AG04450 (cell line): ENCODE measurements at regions not wholly inside any gene's neighbourhood (a gene's known extent, or its start where the extent isn't known, plus 50 kb on each side); places are given as distances from the start of the nearest gene placed in this dataset.
A peak's percentile ranks its signal among the peaks of the same experiment; 100 is the strongest.

Experiments used
- CTCF ChIA-PET: fragments of 300-600, 350-600 bp; formaldehyde crosslinking; extraction: SDS; loops from one replicate; lab custom pipeline; 2022; ENCODE audit warnings: antibody characterized with exemption, inconsistent platforms; lab: Charles Lee
- POLR2A ChIA-PET: fragments of 350-600 bp; formaldehyde crosslinking; extraction: SDS; loops from one replicate; lab custom pipeline; 2021; ENCODE audit warnings: antibody characterized with exemption, inconsistent platforms; lab: Yijun Ruan, JAX
- DNase-seq: peaks from one replicate; pipeline ENCODE4 v3.0.0-alpha.2; 2011; ENCODE audit warnings: low read depth, low spot score
- H3K27ac ChIP-seq: one replicate; pipeline ENCODE4 v1.5.1; 2012; ENCODE audit warnings: low read depth, low read length, control low read depth
- H3K27me3 ChIP-seq: one replicate; pipeline ENCODE4 v1.6.0; 2012; ENCODE audit warnings: low read length; ENCODE audit not compliant: control insufficient read depth, insufficient read depth
- H3K4me3 ChIP-seq: 2 replicates; pipeline ENCODE4 v1.5.1; 2011; ENCODE audit warnings: mild to moderate bottlenecking, low read depth, low read length, control low read depth
- H3K9me3 ChIP-seq: 2 replicates; pipeline ENCODE4 v1.5.1; 2012; ENCODE audit warnings: low read length; ENCODE audit not compliant: control insufficient read depth, insufficient read depth
- TF ChIP-seq, protein P1 (sequence below): IDR thresholded peaks from 2 replicates; pipeline ENCODE4 v1.5.1; 2011; ENCODE audit warnings: low read depth, low read length, control low read depth, inconsistent platforms

DNA sequence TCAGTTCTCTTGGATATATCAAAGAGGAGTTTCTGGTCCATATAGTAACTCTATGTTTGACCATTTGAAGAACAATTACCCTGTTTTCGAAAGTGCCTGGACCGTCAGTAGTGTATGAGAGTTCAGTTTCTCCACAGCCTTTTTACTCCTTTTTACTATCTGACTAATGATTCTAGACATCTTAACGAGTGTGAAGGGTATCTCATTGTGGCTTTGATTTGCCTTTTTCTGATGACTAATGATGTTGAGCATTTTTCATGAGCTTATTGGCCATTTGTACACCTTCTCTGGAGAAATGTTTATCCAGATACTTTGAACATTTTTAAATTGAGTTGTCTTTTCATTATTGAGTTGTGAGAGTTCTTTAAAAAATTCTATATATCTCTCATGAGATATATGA lies 114.9 kb upstream of the ATXN1 start:
- DNase-seq, result no peak
- ChIA-PET POLR2A (no interaction called here), CTCF (no interaction called here)
- Histone ChIP-seq H3K9me3 (no peaks in the 10 kb centered on the region), H3K27ac (no peak overlapping the region), H3K4me3 (no peak overlapping the region), H3K27me3 (no peaks in the 10 kb centered on the region)
- TF ChIP-seq, protein P1, sequence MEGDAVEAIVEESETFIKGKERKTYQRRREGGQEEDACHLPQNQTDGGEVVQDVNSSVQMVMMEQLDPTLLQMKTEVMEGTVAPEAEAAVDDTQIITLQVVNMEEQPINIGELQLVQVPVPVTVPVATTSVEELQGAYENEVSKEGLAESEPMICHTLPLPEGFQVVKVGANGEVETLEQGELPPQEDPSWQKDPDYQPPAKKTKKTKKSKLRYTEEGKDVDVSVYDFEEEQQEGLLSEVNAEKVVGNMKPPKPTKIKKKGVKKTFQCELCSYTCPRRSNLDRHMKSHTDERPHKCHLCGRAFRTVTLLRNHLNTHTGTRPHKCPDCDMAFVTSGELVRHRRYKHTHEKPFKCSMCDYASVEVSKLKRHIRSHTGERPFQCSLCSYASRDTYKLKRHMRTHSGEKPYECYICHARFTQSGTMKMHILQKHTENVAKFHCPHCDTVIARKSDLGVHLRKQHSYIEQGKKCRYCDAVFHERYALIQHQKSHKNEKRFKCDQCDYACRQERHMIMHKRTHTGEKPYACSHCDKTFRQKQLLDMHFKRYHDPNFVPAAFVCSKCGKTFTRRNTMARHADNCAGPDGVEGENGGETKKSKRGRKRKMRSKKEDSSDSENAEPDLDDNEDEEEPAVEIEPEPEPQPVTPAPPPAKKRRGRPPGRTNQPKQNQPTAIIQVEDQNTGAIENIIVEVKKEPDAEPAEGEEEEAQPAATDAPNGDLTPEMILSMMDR, result no peak

DNA sequence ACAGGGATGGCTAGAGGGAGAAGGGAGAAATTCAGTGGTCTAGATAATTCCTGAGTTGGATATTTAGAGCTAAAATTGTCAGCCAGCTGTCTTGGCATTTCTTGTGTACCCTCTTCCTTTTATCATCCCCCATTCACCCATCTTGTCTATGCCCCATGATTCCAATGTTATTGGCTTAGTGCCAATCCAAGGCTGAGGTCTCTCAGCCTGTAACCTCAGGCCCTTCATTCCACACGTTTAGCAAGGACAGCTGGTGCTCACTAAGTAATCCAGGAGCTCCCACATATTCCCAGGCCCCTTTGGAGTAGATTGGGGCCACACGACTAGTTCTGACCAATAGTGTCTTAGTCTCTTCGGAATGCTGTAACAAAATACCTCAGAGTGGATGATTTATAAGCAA lies 112.4 kb upstream of the ATXN1 start:
- CTCF ChIA-PET, result no interaction called here
- Histone ChIP-seq H3K27ac (no peak overlapping the region), H3K4me3 (no peak overlapping the region), H3K27me3 (no peaks in the 10 kb centered on the region), H3K9me3 (no peaks in the 10 kb centered on the region)
- TF ChIP-seq, protein P1, result no peak
- POLR2A ChIA-PET, result no interaction called here
- DNase-seq, result no peak

DNA sequence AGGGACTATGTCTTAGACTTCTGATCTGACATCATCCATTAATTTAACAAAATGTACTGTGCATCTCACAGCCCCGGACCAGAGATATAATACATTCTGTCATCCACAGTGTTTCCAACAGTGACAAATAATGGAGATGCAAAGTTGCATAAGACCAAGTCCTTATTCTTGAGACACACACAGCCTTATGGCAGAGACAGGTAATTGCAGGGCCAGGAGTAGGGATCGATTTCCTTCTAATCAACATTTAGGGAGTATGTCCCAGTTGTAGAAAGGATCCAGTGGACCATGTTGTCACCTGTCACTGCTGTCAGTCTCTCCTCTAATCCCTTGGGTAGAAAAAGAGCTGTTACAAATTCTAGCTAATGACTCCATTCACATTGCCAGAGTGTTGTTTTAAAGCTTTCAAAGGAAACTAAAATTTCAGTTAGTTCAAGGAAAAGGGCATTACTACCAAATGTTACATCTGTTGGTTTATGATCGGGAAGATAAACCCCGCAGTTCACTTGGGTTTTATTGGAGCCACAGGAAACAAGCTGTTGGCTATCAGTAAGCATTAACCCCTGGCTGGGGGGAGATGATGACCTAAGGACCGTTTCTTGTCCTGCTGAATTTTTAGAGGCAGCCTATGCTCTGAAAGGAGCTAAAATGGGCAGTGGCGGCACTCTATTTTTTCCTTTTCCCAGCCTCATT lies 111.4 kb upstream of the ATXN1 start:
- H3K27ac ChIP-seq, result no peak overlapping the region
- ChIA-PET CTCF (no interaction called here), POLR2A (no interaction called here)
- TF ChIP-seq, protein P1, result 0 out of 2 replicates have a peak, but pooled peaks have one; percentile 5
- no peaks in the 10 kb centered on the region for H3K27me3 ChIP-seq
- no peaks in the 10 kb centered on the region for H3K9me3 ChIP-seq
- no peak overlapping the region for H3K4me3 ChIP-seq
- DNase-seq, result no peak

DNA sequence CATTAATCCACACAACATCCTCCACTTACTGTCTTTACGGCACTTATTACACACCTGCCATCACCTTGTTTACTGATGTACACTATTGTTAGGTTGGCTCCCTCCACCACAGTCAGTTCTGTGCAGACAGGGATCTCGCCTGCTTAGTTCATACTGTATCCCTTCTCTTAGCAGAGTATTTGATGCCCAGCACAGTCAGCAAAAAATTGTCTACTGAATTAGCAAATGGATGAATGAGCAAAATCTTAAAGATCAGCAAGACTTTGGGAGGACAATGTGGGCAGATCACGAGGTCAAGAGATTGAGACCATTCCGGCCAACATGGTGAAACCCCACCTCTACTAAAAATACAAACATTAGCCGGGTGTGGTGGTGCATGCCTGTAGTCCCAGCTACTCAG lies 109.8 kb upstream of the ATXN1 start:
- no peak for DNase-seq
- POLR2A ChIA-PET, result no interaction called here
- TF ChIP-seq, protein P1, result no peak
- H3K27ac ChIP-seq, result no peak overlapping the region
- CTCF ChIA-PET, result no interaction called here
- H3K27me3 ChIP-seq, result no peaks in the 10 kb centered on the region
- H3K4me3 ChIP-seq, result no peak overlapping the region
- H3K9me3 ChIP-seq, result no peaks in the 10 kb centered on the region

DNA sequence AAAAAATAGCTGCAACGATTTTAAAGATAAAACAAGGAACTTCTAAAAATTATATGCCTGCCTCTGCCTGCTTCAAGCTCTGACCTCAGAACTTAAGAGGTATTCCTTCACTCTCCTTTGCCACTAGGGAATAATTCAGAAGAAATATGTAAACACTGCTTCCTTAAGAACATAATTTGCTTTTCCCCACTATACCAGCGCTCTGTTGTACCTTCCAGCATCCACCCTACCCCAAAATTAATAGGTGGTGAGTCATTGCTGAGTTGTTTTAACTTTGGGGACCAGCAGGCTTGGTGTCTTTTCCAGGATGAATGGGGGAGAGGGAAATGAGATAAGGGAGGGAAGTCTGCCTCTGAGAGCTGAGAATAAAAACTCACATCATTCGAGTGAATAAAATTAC lies 107.7 kb upstream of the ATXN1 start:
- Histone ChIP-seq H3K27ac (no peak overlapping the region), H3K4me3 (no peak overlapping the region), H3K9me3 (no peaks in the 10 kb centered on the region), H3K27me3 (no peaks in the 10 kb centered on the region)
- ChIA-PET CTCF (interaction anchor here (0.8 to 1.0 kb wide), 2 partner anchors 13 to 20 kb away, joined by 3 to 4 read pairs; no protein-coding TSS in a partner anchor), POLR2A (interaction anchor here (0.6 to 0.7 kb wide), 2 partner anchors 73 to 106 kb away, joined by 3 to 5 read pairs; no protein-coding TSS in a partner anchor)
- TF ChIP-seq, protein P1, result no peak
- DNase-seq, result no peak
